Activated naive CD4-positive, alpha-beta T cell treated with anti-CD3 and anti-CD28 coated beads, Interleukin-2, amount 10 ng/mL, durations not matched to agents 7 days and 5 days (primary cell): ENCODE measurements at regions not wholly inside any gene's neighbourhood (a gene's known extent, or its start where the extent isn't known, plus 50 kb on each side); places are given as distances from the start of the nearest gene placed in this dataset.
"Not testable (repeated sequence)": the region's sequence is repeated elsewhere in the genome, so short reads cannot be mapped to it uniquely, and the experiment has no call there.

ENCODE experiments used
- CTCF ChIA-PET: fragments of 350-600 bp; sonication (Branson Sonifier 250); formaldehyde crosslinking; loops from one replicate; lab custom pipeline; 2021; ENCODE audit warnings: antibody characterized with exemption; lab: Charles Lee
- DNase-seq: peaks from one replicate; pipeline ENCODE4 v3.0.0-alpha.2; 2020
- H3K27ac Mint-ChIP-seq: one replicate; pipeline ENCODE4 v1.8.0; 2021; ENCODE audit warnings: mild to moderate bottlenecking, moderate library complexity, mixed read lengths
- H3K27me3 Mint-ChIP-seq: one replicate; pipeline ENCODE4 v1.8.0; 2021; ENCODE audit warnings: mild to moderate bottlenecking, mixed read lengths
- H3K36me3 Mint-ChIP-seq: one replicate; pipeline ENCODE4 v1.8.0; 2021; ENCODE audit warnings: mixed read lengths
- H3K4me1 Mint-ChIP-seq: one replicate; pipeline ENCODE4 v1.8.0; 2021; ENCODE audit warnings: mixed read lengths
- H3K4me3 Mint-ChIP-seq: one replicate; pipeline ENCODE4 v1.8.0; 2021; ENCODE audit warnings: mild to moderate bottlenecking, moderate library complexity, mixed read lengths
- H3K9me3 Mint-ChIP-seq: one replicate; pipeline ENCODE4 v1.8.0; 2021; ENCODE audit warnings: mixed read lengths

DNA sequence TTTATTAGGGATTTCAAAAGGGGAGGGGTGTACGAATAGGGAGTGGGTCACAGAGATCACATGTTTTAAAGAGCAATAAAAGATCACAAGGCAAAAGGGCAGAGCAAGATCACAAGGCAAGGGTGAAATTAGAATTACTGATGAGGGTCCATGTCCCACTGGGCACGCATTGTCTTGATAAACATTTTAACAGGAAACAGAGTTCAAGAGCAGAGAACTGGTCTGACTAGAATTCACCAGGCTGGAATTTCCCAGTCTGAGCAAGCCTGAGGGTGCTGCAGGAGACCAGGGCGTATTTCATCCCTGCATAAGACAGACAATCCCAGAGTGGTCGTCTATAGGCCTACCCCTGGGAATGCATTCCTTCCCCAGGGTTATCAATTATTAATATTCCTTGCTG lies 844.7 kb downstream of the PLOD2 start:
- H3K36me3 Mint-ChIP-seq, CTCF ChIA-PET, H3K27me3 Mint-ChIP-seq, H3K4me1 Mint-ChIP-seq, H3K9me3 Mint-ChIP-seq, H3K27ac Mint-ChIP-seq, DNase-seq, H3K4me3 Mint-ChIP-seq: not testable (repeated sequence)

DNA sequence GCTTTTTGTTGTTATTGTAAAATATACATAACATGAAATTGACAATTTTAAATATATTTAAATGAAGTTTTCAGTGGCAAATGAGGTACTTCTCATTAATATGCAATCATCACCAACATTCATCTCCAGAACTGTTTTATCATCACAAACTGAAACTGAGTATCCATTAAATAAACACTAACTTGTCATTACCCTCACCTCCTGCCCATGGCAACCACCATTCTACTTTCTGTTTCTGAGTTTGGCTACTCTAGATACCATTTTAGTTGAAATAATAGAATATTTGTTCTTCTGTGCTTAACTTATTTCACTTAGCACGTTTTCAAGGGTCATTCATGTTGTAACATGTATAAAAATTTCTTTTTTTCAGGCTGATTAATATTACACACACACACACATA lies 834.3 kb downstream of the PLOD2 start:
- Mint-ChIP-seq H3K9me3 (no peaks in the 10 kb centered on the region), H3K27me3 (no peaks in the 10 kb centered on the region), H3K36me3 (no peaks in the 10 kb centered on the region), H3K27ac (no peak overlapping the region), H3K4me1 (no peaks in the 10 kb centered on the region), H3K4me3 (no peak overlapping the region)
- CTCF ChIA-PET, result no interaction called here
- DNase-seq, result no peak

DNA sequence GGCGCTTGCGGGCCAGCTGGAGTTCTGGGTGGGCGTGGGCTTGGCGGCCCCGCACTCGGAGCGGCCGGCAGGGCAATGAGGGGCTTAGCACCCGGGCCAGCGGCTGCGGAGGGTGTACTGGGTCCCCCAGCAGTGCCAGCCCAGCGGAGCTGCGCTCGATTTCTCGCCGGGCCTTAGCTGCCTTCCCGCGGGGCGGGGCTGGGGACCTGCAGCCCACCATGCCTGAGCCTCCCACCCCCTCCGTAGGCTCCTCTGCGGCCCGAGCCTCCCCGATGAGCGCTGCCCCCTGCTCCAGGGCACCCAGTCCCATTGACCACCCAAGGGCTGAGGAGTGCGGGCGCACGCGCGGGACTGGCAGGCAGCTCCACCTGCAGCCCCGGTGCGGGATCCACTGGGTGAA lies 827.6 kb downstream of the PLOD2 start:
- H3K9me3 Mint-ChIP-seq, result peaks cover 12% of the 10 kb centered on the region
- H3K4me1 Mint-ChIP-seq, DNase-seq, H3K27me3 Mint-ChIP-seq, H3K36me3 Mint-ChIP-seq, H3K4me3 Mint-ChIP-seq, CTCF ChIA-PET, H3K27ac Mint-ChIP-seq: not testable (repeated sequence)

DNA sequence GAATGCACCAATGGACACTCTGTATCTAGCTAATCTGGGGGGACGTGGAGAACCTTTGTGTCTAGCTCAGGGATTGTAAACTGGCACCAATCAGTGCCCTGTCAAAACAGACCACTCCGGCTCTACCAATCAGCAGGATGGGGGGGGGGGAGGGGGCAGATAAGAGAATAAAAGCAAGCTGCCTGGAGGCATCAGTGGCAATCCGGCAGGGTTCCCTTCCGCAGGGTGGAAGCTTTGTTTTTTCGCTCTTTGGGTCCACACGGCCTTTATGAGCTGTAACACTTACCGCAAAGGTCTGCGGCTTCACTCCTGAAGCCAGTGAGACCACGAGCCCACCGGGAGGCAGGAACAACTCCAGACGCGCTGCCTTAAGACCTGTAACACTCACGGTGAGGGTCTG lies 827.1 kb downstream of the PLOD2 start:
- H3K4me1 Mint-ChIP-seq, result no peaks in the 10 kb centered on the region
- H3K27me3 Mint-ChIP-seq, result no peaks in the 10 kb centered on the region
- H3K4me3 Mint-ChIP-seq, result no peak overlapping the region
- H3K27ac Mint-ChIP-seq, result no peak overlapping the region
- peaks cover 12% of the 10 kb centered on the region for H3K9me3 Mint-ChIP-seq
- CTCF ChIA-PET, result no interaction called here
- DNase-seq, result no peak
- no peaks in the 10 kb centered on the region for H3K36me3 Mint-ChIP-seq

DNA sequence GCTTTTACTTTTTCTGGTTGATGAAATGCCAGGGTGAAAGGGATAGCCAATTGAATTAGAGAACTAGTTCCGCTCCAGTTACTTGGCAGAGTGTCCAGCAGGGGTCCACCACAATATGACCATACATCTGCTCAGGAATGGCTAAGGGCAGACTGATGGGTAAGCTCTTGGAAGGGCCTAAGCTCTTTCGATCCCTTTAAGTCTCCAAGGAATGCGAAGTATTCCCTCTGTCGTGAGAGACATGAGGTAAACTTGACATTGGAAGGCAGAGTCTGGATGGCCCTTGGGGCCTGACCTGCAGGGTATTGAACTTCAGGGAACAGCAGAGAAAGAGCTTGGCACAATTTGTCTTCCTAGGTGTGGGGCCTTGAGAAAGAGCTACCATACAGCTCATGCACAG lies 805.8 kb downstream of the PLOD2 start:
- Mint-ChIP-seq H3K4me1 (no peaks in the 10 kb centered on the region), H3K27me3 (no peaks in the 10 kb centered on the region), H3K4me3 (no peak overlapping the region), H3K27ac (no peak overlapping the region), H3K9me3 (peaks cover 9% of the 10 kb centered on the region), H3K36me3 (no peaks in the 10 kb centered on the region)
- CTCF ChIA-PET, result no interaction called here
- DNase-seq, result no peak

DNA sequence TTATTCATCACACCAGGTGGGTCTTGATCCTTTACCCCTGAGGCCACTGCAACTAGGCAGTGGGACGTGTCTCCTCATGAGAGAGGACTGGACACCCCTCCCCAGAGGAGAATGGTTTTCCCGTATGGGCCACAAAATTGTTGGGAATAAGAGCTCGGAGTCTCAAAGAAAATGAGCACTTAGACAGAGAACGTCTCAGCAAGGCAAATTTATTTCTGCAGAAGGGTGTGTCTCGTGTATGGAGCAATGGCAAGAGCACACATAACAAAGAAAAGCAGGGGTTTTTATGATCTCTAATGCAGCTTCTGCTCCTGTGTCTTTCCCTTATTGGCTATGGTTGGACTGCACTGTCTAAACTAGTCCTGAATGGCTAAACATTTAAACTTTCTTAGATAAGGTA lies 803.5 kb downstream of the PLOD2 start:
- CTCF ChIA-PET, result no interaction called here
- Mint-ChIP-seq H3K27me3 (no peaks in the 10 kb centered on the region), H3K36me3 (no peaks in the 10 kb centered on the region), H3K4me1 (no peaks in the 10 kb centered on the region), H3K27ac (no peak overlapping the region), H3K9me3 (peaks cover 9% of the 10 kb centered on the region), H3K4me3 (no peak overlapping the region)
- no peak for DNase-seq

DNA sequence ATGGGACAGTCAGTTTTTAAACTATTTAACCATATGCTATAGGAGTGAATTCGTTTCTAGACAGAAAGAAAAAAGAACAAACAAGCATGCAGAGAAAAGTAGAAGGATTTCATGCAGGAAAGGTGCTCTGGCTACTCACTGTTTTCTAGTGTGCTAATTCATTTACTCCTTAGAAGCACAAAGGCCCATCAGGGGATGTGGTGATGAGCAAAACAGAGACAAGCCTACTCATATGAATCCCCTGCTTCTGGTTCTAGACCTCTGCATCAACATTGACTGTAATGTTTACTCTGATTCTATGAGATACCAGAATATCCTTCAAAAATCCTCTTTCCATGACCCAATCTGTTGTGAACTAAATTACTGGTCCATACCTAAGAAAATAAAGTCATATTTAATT lies 801.9 kb downstream of the PLOD2 start:
- Mint-ChIP-seq H3K36me3 (no peaks in the 10 kb centered on the region), H3K27ac (no peak overlapping the region), H3K9me3 (peaks cover 9% of the 10 kb centered on the region), H3K4me3 (no peak overlapping the region), H3K27me3 (no peaks in the 10 kb centered on the region), H3K4me1 (no peaks in the 10 kb centered on the region)
- no peak for DNase-seq
- CTCF ChIA-PET, result no interaction called here

DNA sequence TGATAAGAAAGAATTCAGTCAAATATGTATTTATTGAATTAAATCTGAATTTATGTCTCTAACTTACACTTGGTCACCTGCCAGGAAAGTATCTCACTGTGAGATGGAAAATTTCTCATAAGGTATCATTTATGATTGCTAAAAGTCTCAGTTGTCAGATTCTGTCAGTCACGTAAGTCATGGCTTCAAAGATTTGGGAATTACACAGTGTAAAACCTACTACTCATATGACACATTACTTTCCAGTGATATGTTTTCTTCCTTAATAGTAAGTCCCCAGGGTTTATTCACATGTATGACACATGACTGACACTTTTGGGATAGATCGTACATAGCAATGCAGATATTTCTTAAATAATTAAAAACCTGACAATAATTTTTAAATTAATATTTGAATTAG lies 792.2 kb downstream of the PLOD2 start:
- H3K4me1 Mint-ChIP-seq, result no peaks in the 10 kb centered on the region
- H3K36me3 Mint-ChIP-seq, result no peaks in the 10 kb centered on the region
- H3K4me3 Mint-ChIP-seq, result no peak overlapping the region
- peaks cover 3% of the 10 kb centered on the region for H3K9me3 Mint-ChIP-seq
- CTCF ChIA-PET, result no interaction called here
- DNase-seq, result no peak
- no peak overlapping the region for H3K27ac Mint-ChIP-seq
- H3K27me3 Mint-ChIP-seq, result no peaks in the 10 kb centered on the region

DNA sequence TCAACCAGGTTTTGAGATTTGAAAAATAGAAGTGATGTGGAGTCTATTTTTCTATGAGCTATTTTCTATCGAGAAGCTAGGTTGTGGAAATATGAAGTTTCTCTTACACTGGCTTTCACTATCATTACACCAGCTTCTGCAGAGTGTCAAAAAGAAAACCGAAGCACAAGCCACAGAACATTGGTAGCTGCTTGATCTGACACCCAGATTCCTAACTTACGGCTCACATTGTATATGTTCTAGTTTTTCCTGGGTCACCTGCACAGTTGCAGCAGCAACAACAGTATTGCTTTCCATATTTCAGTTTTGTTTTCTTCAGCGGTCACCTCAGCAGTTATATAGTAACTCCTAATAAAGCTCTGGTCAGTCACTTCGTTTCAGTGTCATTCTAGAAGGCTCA lies 790.1 kb downstream of the PLOD2 start:
- no peaks in the 10 kb centered on the region for H3K4me1 Mint-ChIP-seq
- DNase-seq, result no peak
- CTCF ChIA-PET, result no interaction called here
- H3K36me3 Mint-ChIP-seq, result no peaks in the 10 kb centered on the region
- H3K27me3 Mint-ChIP-seq, result no peaks in the 10 kb centered on the region
- no peak overlapping the region for H3K4me3 Mint-ChIP-seq
- H3K27ac Mint-ChIP-seq, result no peak overlapping the region
- peaks cover 3% of the 10 kb centered on the region for H3K9me3 Mint-ChIP-seq

DNA sequence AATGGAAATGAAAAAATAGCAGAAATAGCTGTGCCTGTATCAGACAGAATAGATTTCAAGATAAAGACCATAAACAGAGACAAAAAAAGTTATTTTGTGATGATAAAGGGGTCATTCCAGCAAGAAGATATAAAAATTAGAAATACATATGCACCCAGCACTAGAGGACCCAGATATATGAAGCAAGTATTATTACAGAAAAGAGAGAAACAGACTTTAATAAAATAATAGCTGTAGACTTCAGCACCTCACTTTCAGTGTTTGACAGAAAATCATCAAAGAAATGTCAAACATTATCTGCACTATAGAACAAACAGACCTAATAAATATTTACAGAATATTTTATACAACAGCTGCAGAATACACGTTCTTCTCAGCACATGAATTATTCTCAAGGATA lies 783.7 kb downstream of the PLOD2 start:
- Mint-ChIP-seq H3K27me3 (no peaks in the 10 kb centered on the region), H3K4me1 (no peaks in the 10 kb centered on the region), H3K4me3 (no peak overlapping the region), H3K36me3 (no peaks in the 10 kb centered on the region), H3K27ac (no peak overlapping the region), H3K9me3 (peaks cover 7% of the 10 kb centered on the region)
- no peak for DNase-seq
- CTCF ChIA-PET, result no interaction called here

DNA sequence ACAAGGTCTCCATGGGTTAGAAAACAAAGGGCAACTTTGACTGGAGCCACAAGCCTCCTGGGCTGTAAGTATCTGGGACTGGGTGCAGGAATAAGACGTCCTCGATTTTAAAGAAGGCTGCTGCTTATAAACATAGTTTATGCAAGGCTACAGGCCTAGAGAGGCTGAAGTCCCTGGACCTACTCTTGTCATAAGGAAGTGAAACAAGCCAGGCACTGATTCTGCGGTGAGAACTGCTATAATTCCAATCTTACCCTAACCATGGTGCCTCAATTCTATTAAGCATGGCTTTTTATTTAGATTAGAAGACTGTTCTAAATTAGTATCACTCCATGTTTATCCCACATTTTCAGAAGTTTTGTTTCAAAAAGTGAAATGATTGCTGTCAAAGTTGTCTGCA lies 777.6 kb downstream of the PLOD2 start:
- no peak overlapping the region for H3K4me3 Mint-ChIP-seq
- no peaks in the 10 kb centered on the region for H3K4me1 Mint-ChIP-seq
- H3K36me3 Mint-ChIP-seq, result no peaks in the 10 kb centered on the region
- H3K9me3 Mint-ChIP-seq, result peaks cover 6% of the 10 kb centered on the region
- no peaks in the 10 kb centered on the region for H3K27me3 Mint-ChIP-seq
- CTCF ChIA-PET, result no interaction called here
- H3K27ac Mint-ChIP-seq, result no peak overlapping the region
- no peak for DNase-seq

DNA sequence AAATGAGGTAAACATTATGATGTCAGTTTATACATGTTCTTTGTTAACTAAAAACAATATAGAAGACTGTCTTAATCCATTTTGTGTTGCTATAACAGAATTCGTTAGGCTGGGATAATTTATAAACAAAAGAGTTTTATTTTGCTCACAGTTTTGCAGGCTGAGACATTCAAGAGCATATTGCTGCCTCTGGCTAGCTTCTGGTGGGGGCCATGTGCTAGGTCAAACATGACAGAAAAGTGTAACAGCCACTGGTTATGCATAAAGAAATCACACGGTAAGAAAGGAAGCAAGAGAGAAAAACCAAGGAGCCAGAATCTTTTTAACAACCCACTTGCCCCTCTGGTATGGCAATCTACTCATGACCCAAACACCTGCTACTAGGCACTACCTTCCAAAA lies 776.7 kb downstream of the PLOD2 start:
- H3K27me3 Mint-ChIP-seq, result no peaks in the 10 kb centered on the region
- no peak overlapping the region for H3K27ac Mint-ChIP-seq
- no peaks in the 10 kb centered on the region for H3K36me3 Mint-ChIP-seq
- H3K4me3 Mint-ChIP-seq, result no peak overlapping the region
- peaks cover 6% of the 10 kb centered on the region for H3K9me3 Mint-ChIP-seq
- no peak for DNase-seq
- CTCF ChIA-PET, result no interaction called here
- no peaks in the 10 kb centered on the region for H3K4me1 Mint-ChIP-seq

DNA sequence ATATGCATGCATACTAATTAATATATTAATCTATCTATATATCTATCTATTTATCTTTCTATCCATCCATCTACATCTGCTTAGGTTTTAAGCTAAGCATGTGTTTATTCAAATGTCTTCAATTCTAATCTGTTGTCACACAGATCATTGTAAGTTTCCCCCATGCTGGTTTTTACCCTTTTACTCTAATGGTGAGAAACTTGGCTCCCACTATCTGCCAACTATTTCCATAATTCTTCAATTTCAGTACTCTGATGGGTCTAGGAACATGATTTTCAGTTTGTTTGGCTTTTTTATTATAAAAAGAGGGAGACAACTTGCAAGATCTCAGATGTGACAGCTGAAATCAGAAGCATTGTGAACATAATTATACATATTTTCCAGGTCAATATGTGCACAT lies 773.8 kb downstream of the PLOD2 start:
- Mint-ChIP-seq H3K36me3 (no peaks in the 10 kb centered on the region), H3K27ac (no peak overlapping the region), H3K27me3 (no peaks in the 10 kb centered on the region), H3K9me3 (peaks cover 6% of the 10 kb centered on the region), H3K4me3 (no peak overlapping the region), H3K4me1 (no peaks in the 10 kb centered on the region)
- DNase-seq, result no peak
- CTCF ChIA-PET, result no interaction called here

DNA sequence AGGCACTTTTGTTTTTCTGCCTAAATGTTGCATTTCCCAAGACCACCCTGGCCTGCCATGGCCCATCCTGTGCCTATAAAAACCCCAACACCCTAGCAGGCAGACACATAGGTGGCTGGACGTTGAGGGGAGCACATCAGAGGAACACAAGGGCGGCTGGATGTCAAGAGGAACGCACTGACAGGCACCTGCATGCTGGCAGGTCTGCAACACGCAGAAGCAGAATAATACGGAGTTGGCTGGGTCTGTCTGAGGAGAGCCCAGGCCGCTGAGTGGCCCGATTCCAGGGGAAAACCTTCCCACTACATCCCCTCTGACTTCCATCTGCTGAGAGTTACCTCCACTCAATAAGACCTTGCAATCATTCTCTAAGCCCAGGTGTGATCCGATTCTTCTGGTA lies 765.6 kb downstream of the PLOD2 start:
- no peaks in the 10 kb centered on the region for H3K36me3 Mint-ChIP-seq
- peaks cover 5% of the 10 kb centered on the region for H3K9me3 Mint-ChIP-seq
- no peaks in the 10 kb centered on the region for H3K4me1 Mint-ChIP-seq
- no peak for DNase-seq
- no peaks in the 10 kb centered on the region for H3K27me3 Mint-ChIP-seq
- no peak overlapping the region for H3K27ac Mint-ChIP-seq
- no peak overlapping the region for H3K4me3 Mint-ChIP-seq
- CTCF ChIA-PET, result no interaction called here

DNA sequence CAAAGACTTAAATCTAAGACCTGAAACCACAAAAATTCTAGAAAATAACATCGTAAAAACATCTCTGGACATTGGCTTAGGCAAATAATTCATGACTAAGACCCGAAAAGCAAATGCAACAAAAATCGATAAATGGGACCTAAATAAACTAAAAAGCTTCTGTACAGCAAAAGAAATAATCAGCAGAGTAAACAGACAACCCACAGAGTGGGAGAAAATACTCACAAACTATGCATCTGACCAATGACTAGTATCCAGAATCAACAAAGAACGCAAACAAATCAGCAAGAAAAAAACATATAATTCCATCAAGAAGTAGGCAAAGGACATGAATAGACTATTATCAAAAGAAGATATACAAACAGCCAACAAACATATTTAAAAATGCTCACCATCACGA lies 749.4 kb downstream of the PLOD2 start:
- H3K27me3 Mint-ChIP-seq, result no peaks in the 10 kb centered on the region
- H3K4me3 Mint-ChIP-seq, result no peak overlapping the region
- no peak for DNase-seq
- H3K9me3 Mint-ChIP-seq, result peaks cover 12% of the 10 kb centered on the region
- H3K36me3 Mint-ChIP-seq, result no peaks in the 10 kb centered on the region
- CTCF ChIA-PET, result no interaction called here
- H3K27ac Mint-ChIP-seq, result no peak overlapping the region
- H3K4me1 Mint-ChIP-seq, result no peaks in the 10 kb centered on the region

DNA sequence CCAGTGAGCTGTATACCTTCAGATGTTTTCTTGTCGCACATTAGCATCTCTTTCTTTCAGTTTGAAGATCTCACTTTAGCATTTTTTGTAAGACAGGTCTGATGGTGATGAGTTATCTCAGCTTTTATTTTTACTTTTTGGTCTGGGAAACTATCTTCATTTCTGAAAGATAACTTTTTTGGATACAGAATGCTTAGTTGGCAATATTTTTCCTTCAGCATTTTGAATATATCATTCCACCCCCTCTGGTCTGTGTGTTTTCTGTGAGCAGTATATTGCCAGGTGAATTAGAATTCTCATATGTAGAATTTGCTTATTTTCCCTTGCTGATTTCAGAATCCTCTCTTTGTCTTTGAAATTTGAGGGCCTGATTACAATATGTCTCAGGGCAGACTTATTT lies 743.3 kb downstream of the PLOD2 start:
- Mint-ChIP-seq H3K27me3 (no peaks in the 10 kb centered on the region), H3K4me3 (no peak overlapping the region), H3K9me3 (peaks cover 5% of the 10 kb centered on the region), H3K27ac (no peak overlapping the region), H3K4me1 (no peaks in the 10 kb centered on the region), H3K36me3 (no peaks in the 10 kb centered on the region)
- DNase-seq, result no peak
- CTCF ChIA-PET, result no interaction called here
